ENCODE measurements at regions not wholly inside any gene's neighbourhood (a gene's known extent, or its start where the extent isn't known, plus 50 kb on each side); places are given as distances from the start of the nearest gene placed in this dataset.

GRCh38 chr18:56353663-56354260, 284.6 kb downstream of the TXNL1 start:
- CTCF ChIA-PET = no interaction called here
- Histone ChIP-seq H3K27ac (ENCODE audit: low read depth, low read length) (no peak overlapping the region), H3K4me3 (ENCODE audit: low read depth, low read length) (no peak overlapping the region)

GRCh38 chr18:56351911-56352500, 286.4 kb downstream of the TXNL1 start:
- DNase-seq (ENCODE audit: low read depth, low spot score) = no peak
- no peaks in the 10 kb centered on the region for H3K9me3 ChIP-seq (ENCODE audit: control insufficient read depth, insufficient read depth, low read length)
- H3K4me3 ChIP-seq (ENCODE audit: low read depth, low read length) = no peak overlapping the region
- H3K27me3 ChIP-seq (ENCODE audit: control insufficient read depth, insufficient read depth, low read length) = no peaks in the 10 kb centered on the region
- no peak overlapping the region for H3K27ac ChIP-seq (ENCODE audit: low read depth, low read length)
- ChIA-PET CTCF (no interaction called here), POLR2A (no interaction called here)
- TF ChIP-seq CTCF (IDR thresholded peaks at IDR 0.05; ENCODE audit: low read depth, low read length) = no peak

More at GRCh38 chr18:56353663-56354260, 284.6 kb downstream of the TXNL1 start:
- no peak for TF ChIP-seq CTCF (IDR thresholded peaks at IDR 0.05; ENCODE audit: low read depth, low read length)
- no peak for DNase-seq (ENCODE audit: low read depth, low spot score)
- Histone ChIP-seq H3K27me3 (ENCODE audit: control insufficient read depth, insufficient read depth, low read length) (no peaks in the 10 kb centered on the region), H3K9me3 (ENCODE audit: control insufficient read depth, insufficient read depth, low read length) (no peaks in the 10 kb centered on the region)
- POLR2A ChIA-PET = no interaction called here

- CTCF ChIA-PET = no interaction called here
- Histone ChIP-seq H3K4me3 (ENCODE audit: low read depth, low read length) (no peak overlapping the region), H3K27ac (ENCODE audit: low read depth, low read length) (no peak overlapping the region), H3K27me3 (ENCODE audit: control insufficient read depth, insufficient read depth, low read length) (no peaks in the 10 kb centered on the region), H3K9me3 (ENCODE audit: control insufficient read depth, insufficient read depth, low read length) (no peaks in the 10 kb centered on the region)
- POLR2A ChIA-PET = no interaction called here
- DNase-seq (ENCODE audit: low read depth, low spot score) = no peak
- no peak for TF ChIP-seq CTCF (IDR thresholded peaks at IDR 0.05; ENCODE audit: low read depth, low read length)
Measured at GRCh38 chr18:56337507-56337906, 300.9 kb downstream of the TXNL1 start.

DNA sequence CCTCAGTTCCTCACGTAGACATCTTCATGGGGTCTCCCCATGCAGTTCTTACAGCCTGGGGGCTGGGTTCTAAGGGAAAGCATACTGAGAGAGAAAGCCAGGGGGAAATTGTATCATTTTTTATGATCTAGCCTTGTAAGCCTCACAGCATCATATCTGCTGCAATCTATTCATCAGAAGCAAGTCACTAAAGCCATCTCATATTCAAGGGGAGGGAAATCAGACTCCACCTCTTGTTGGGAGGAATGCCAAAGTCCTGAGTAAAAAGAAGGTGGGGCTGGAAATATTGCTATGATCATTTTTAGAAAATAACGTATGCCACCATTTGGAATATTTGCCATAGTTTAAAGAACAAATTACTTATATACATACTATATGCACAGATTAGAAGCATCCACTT, 304.6 kb downstream of the TXNL1 start:
- no peaks in the 10 kb centered on the region for H3K9me3 ChIP-seq (ENCODE audit: control insufficient read depth, insufficient read depth, low read length)
- ChIA-PET CTCF (no interaction called here), POLR2A (no interaction called here)
- DNase-seq (ENCODE audit: low read depth, low spot score) = no peak
- H3K4me3 ChIP-seq (ENCODE audit: low read depth, low read length) = no peak overlapping the region
- no peak for TF ChIP-seq CTCF (IDR thresholded peaks at IDR 0.05; ENCODE audit: low read depth, low read length)
- no peak overlapping the region for H3K27ac ChIP-seq (ENCODE audit: low read depth, low read length)
- no peaks in the 10 kb centered on the region for H3K27me3 ChIP-seq (ENCODE audit: control insufficient read depth, insufficient read depth, low read length)

GRCh38 chr18:56333146-56333545, 305.2 kb downstream of the TXNL1 start:
- ChIA-PET POLR2A (no interaction called here), CTCF (no interaction called here)
- no peak for DNase-seq (ENCODE audit: low read depth, low spot score)
- TF ChIP-seq CTCF (IDR thresholded peaks at IDR 0.05; ENCODE audit: low read depth, low read length) = no peak
- H3K9me3 ChIP-seq (ENCODE audit: control insufficient read depth, insufficient read depth, low read length) = no peaks in the 10 kb centered on the region
- H3K27ac ChIP-seq (ENCODE audit: low read depth, low read length) = no peak overlapping the region
- H3K27me3 ChIP-seq (ENCODE audit: control insufficient read depth, insufficient read depth, low read length) = no peaks in the 10 kb centered on the region
- H3K4me3 ChIP-seq (ENCODE audit: low read depth, low read length) = no peak overlapping the region

Data from AG04450 (cell line).